ENCODE measurements at regions not wholly inside any gene's neighbourhood (a gene's known extent, or its start where the extent isn't known, plus 50 kb on each side); places are given as distances from the start of the nearest gene placed in this dataset.

DNA sequence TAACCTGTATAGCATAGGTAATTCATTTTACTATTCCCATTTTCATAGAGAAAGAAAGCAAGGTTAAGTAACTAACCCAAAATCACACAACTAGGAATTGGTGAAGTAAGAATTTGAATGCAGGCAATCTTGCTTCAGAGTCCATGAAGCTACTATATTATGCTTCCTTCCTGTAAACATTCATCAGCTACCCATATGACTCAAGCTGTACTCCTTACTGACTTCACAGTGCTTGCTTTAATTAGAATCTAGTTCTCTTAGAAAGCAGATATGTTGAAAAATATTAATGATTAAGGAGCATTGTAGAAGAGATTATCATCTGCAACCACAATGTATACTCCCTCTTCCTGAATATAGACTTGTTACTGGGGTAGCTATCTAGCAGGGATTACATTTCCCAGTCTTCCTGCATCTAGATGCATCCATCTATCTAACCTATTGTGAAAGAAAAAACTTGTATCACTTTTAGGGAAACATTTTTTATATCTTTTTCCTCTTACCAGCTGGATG, 961.6 kb upstream of the CHAC2 start:
- peaks cover 3% of the 10 kb centered on the region for H3K9me3 Mint-ChIP-seq
- H3K4me3 Mint-ChIP-seq: no peak overlapping the region
- H3K4me1 Mint-ChIP-seq: no peaks in the 10 kb centered on the region
- no peaks in the 10 kb centered on the region for H3K36me3 Mint-ChIP-seq
- no peaks in the 10 kb centered on the region for H3K27me3 Mint-ChIP-seq
- DNase-seq: no peak
- H3K27ac Mint-ChIP-seq: no peak overlapping the region

DNA sequence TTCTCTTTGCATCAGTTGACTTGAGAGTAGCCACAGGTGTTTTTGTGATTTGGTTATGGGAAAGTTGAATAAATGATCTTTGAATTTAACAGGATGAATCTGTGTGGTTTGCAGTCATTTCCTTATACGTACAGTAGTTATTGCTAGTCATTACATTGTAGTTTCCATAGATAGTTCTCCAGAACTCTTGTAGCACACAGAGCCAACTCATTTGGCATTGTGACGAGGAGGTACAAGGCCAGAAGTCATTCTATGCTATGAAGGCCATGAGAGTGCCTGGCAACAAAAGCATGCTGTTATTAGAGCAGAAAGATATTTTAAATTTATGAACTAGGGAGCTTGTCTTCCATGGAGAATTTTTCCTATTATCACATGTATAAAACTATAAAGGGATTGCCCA, 973.0 kb upstream of the CHAC2 start:
- no peaks in the 10 kb centered on the region for H3K27me3 Mint-ChIP-seq
- no peaks in the 10 kb centered on the region for H3K36me3 Mint-ChIP-seq
- H3K9me3 Mint-ChIP-seq: peaks cover 8% of the 10 kb centered on the region
- no peak overlapping the region for H3K27ac Mint-ChIP-seq
- no peak overlapping the region for H3K4me3 Mint-ChIP-seq
- H3K4me1 Mint-ChIP-seq: no peaks in the 10 kb centered on the region
- DNase-seq: no peak

DNA sequence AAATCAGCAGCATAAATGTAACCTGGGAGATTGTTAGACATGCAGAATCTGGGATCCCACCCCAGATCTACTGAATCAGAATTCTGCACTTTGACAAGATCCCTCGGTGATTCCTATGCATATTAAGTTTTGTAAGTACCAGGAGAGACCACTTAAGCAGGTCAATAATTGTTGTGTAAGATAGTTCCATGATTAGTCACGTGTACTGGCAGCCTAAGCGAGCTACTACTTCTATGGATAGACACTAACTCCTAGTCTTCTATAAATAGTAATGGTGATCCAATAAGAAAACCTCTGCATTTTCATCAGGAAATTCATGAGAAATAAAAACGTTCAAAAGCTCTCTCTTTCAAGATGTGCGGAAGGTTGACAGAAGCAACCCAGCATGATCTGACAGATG, 988.2 kb upstream of the CHAC2 start:
- Mint-ChIP-seq H3K4me1 (no peaks in the 10 kb centered on the region), H3K36me3 (no peaks in the 10 kb centered on the region), H3K27ac (no peak overlapping the region), H3K4me3 (no peak overlapping the region), H3K27me3 (no peaks in the 10 kb centered on the region), H3K9me3 (peaks cover 10% of the 10 kb centered on the region)
- DNase-seq: no peak

GRCh38 chr2:52776571-52776970, 991.0 kb upstream of the CHAC2 start:
- H3K27ac Mint-ChIP-seq: no peak overlapping the region

GRCh38 chr2:52775674-52776073, 991.9 kb upstream of the CHAC2 start:
- Mint-ChIP-seq H3K27me3 (no peaks in the 10 kb centered on the region), H3K4me1 (no peaks in the 10 kb centered on the region), H3K9me3 (peaks cover 9% of the 10 kb centered on the region), H3K27ac (no peak overlapping the region), H3K4me3 (no peak overlapping the region), H3K36me3 (no peaks in the 10 kb centered on the region)
- DNase-seq: no peak

More at GRCh38 chr2:52776571-52776970, 991.0 kb upstream of the CHAC2 start:
- peaks cover 10% of the 10 kb centered on the region for H3K9me3 Mint-ChIP-seq
- no peaks in the 10 kb centered on the region for H3K4me1 Mint-ChIP-seq
- no peak overlapping the region for H3K4me3 Mint-ChIP-seq
- H3K36me3 Mint-ChIP-seq: no peaks in the 10 kb centered on the region
- DNase-seq: no peak
- H3K27me3 Mint-ChIP-seq: no peaks in the 10 kb centered on the region

DNA sequence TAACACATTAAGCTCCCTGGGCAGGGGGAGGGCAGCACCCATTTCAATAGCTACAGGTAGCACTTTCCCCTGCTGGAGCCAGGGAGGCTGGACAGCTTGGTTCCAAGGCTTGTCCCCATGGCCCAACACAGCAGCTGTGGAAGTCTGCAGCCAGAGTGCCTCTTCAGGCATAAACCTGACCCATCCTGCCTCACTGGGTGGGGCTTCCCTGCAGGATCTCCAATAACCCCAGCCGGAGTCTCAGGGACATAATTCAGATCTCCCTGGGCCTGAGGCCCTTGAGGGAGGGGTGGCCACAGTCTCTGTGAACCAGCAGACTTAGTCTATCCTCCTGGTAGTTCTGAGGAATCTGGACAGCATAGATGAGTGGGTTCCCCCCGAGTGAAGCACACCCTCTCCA, 1001.9 kb upstream of the CHAC2 start:
- Mint-ChIP-seq H3K4me3 (no peak overlapping the region), H3K36me3 (no peaks in the 10 kb centered on the region), H3K4me1 (no peaks in the 10 kb centered on the region), H3K9me3 (peaks cover 12% of the 10 kb centered on the region), H3K27me3 (no peaks in the 10 kb centered on the region), H3K27ac (no peak overlapping the region)
- no peak for DNase-seq

- Mint-ChIP-seq H3K4me3 (no peak overlapping the region), H3K27me3 (no peaks in the 10 kb centered on the region), H3K9me3 (peaks cover 2% of the 10 kb centered on the region), H3K27ac (no peak overlapping the region), H3K4me1 (no peaks in the 10 kb centered on the region), H3K36me3 (no peaks in the 10 kb centered on the region)
- DNase-seq: no peak
Measured at GRCh38 chr2:52749764-52750163, 1017.8 kb upstream of the CHAC2 start.

DNA sequence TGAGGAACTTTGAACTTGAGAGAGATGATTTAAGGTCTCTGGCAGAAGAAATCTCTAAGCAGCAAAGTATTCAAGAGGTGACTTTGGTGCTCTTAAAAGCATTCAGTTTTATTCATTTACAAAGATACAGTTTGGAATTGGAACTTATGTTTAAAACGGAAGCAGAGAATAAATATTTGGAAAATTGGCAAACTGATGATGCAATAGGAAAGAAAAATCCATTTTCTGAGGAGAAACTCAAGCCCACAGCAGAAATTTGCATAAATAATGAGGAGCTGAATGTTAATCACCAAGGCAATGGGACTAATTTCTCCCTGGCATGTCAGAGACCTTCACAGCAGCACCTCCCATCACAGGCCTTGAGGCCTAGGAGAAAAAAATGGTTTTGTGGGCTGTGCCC, 1022.5 kb upstream of the CHAC2 start:
- Mint-ChIP-seq H3K36me3 (no peaks in the 10 kb centered on the region), H3K9me3 (peaks cover 2% of the 10 kb centered on the region), H3K4me3 (no peak overlapping the region), H3K27me3 (no peaks in the 10 kb centered on the region), H3K4me1 (no peaks in the 10 kb centered on the region), H3K27ac (no peak overlapping the region)
- DNase-seq: no peak

DNA sequence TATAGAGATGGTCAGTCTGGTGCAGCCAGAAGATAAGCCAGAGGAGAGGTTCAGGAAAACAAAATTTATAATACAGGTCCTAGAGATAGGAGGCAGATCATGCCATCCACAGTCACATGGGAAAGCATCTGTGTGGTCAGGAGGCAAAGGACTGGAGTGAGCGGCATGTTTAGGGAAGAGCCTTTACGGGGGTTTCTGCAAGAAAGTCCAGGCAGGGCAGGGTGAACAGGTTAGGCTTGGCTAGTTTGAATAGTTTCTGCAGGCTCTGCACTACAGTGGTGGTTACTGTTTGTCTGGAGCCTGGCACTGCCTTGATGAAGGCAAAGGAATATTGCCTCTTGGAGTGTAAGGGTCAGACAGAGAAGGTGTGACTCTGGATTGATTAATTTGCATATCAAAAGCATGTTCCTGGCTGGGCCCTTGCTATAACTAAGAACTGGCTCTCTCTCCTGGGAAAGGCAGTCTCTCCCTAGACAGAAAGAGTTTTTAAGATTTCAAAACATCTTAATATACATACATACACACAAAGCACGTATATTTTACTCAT, 1034.7 kb upstream of the CHAC2 start:
- no peaks in the 10 kb centered on the region for H3K4me1 Mint-ChIP-seq
- no peaks in the 10 kb centered on the region for H3K27me3 Mint-ChIP-seq
- no peak overlapping the region for H3K4me3 Mint-ChIP-seq

GRCh38 chr2:52724585-52724984, 1043.0 kb upstream of the CHAC2 start:
- H3K27ac Mint-ChIP-seq: no peak overlapping the region
- no peak for DNase-seq
- peaks cover 18% of the 10 kb centered on the region for H3K9me3 Mint-ChIP-seq
- no peak overlapping the region for H3K4me3 Mint-ChIP-seq
- H3K27me3 Mint-ChIP-seq: no peaks in the 10 kb centered on the region
- no peaks in the 10 kb centered on the region for H3K36me3 Mint-ChIP-seq
- no peaks in the 10 kb centered on the region for H3K4me1 Mint-ChIP-seq

More for the DNA sequence above, 1034.7 kb upstream of the CHAC2 start:
- Mint-ChIP-seq H3K36me3 (no peaks in the 10 kb centered on the region), H3K27ac (no peak overlapping the region), H3K9me3 (peaks cover 14% of the 10 kb centered on the region)
- no peak for DNase-seq

DNA sequence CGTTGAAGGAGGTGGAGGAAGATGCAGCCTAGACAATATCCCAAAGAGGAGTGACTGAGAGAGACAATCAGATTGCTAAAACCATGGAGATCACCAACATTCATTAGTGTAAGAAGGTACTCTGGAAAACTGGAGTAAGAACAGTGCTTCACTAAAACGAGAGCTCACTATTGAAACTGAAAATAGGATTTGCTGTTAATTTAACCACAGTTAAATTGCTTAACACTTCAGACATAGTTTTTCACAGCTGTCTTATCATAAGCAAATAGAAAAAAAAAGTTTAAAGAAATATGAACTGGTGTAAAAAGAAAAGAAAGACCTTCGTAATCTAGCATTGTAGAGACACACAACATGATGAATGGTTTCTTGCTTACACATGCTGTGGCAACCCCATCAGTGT, 1049.8 kb upstream of the CHAC2 start:
- no peak overlapping the region for H3K4me3 Mint-ChIP-seq
- H3K27me3 Mint-ChIP-seq: no peaks in the 10 kb centered on the region
- no peaks in the 10 kb centered on the region for H3K4me1 Mint-ChIP-seq
- peaks cover 6% of the 10 kb centered on the region for H3K9me3 Mint-ChIP-seq
- no peaks in the 10 kb centered on the region for H3K36me3 Mint-ChIP-seq
- H3K27ac Mint-ChIP-seq: no peak overlapping the region
- DNase-seq: no peak

GRCh38 chr2:52710810-52711618, 1056.6 kb upstream of the CHAC2 start:
- Mint-ChIP-seq H3K9me3 (peaks cover 6% of the 10 kb centered on the region), H3K4me3 (no peak overlapping the region), H3K4me1 (no peaks in the 10 kb centered on the region), H3K36me3 (no peaks in the 10 kb centered on the region), H3K27ac (no peak overlapping the region), H3K27me3 (no peaks in the 10 kb centered on the region)
- no peak for DNase-seq

GRCh38 chr2:52704251-52704650, 1063.4 kb upstream of the CHAC2 start:
- Mint-ChIP-seq H3K27me3 (no peaks in the 10 kb centered on the region), H3K27ac (no peak overlapping the region), H3K4me3 (no peak overlapping the region), H3K4me1 (no peaks in the 10 kb centered on the region), H3K36me3 (no peaks in the 10 kb centered on the region), H3K9me3 (peaks cover 5% of the 10 kb centered on the region)
- no peak for DNase-seq

- Mint-ChIP-seq H3K4me3 (no peak overlapping the region), H3K9me3 (peaks cover 6% of the 10 kb centered on the region)
Measured at GRCh38 chr2:52703004-52703403, 1064.6 kb upstream of the CHAC2 start.

GRCh38 chr2:52698408-52698807, 1069.2 kb upstream of the CHAC2 start:
- Mint-ChIP-seq H3K27me3 (no peaks in the 10 kb centered on the region), H3K4me1 (no peaks in the 10 kb centered on the region), H3K36me3 (no peaks in the 10 kb centered on the region), H3K9me3 (peaks cover 1% of the 10 kb centered on the region), H3K27ac (no peak overlapping the region), H3K4me3 (no peak overlapping the region)
- no peak for DNase-seq

More at GRCh38 chr2:52703004-52703403, 1064.6 kb upstream of the CHAC2 start:
- Mint-ChIP-seq H3K36me3 (no peaks in the 10 kb centered on the region), H3K27me3 (no peaks in the 10 kb centered on the region), H3K4me1 (no peaks in the 10 kb centered on the region), H3K27ac (no peak overlapping the region)
- DNase-seq: no peak

DNA sequence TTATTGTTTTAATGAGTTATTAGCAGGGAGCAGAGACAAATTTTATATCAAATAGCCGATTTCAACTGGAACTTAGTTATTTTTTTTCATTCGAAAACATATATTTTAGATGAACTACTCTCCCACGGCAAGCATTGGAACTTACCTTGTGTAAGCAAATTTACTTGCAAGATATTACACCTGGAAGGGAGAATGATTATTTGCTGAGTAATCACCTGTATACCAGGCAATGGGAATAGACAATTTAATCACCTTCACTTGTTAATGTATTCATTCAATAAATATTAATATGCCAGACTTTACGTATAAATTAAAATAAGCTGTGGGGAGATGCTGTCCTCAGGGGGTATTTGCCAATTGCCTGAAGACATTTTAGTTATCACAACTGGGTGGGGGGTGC, 1069.9 kb upstream of the CHAC2 start:
- peaks cover 3% of the 10 kb centered on the region for H3K9me3 Mint-ChIP-seq
- no peaks in the 10 kb centered on the region for H3K36me3 Mint-ChIP-seq
- H3K4me1 Mint-ChIP-seq: no peaks in the 10 kb centered on the region
- H3K4me3 Mint-ChIP-seq: no peak overlapping the region
- DNase-seq: no peak
- H3K27ac Mint-ChIP-seq: no peak overlapping the region
- no peaks in the 10 kb centered on the region for H3K27me3 Mint-ChIP-seq

Measured in activated naive CD8-positive, alpha-beta T cell treated with anti-CD3 and anti-CD28 coated beads for 36 hours (primary cell).